Liver (tissue), 3 donors: ENCODE measurements at regions not wholly inside any gene's neighbourhood (a gene's known extent, or its start where the extent isn't known, plus 50 kb on each side); places are given as distances from the start of the nearest gene placed in this dataset.

Experiments used
- CTCF ChIP-seq: fragments of 150-350 bp; IDR thresholded peaks from 2 replicates; pipeline ENCODE4 v1.5.1; 2017; ENCODE audit warnings: improper control_type of control experiment, low read depth, low read length; ENCODE audit not compliant: missing input control
- EGR1 ChIP-seq, 2 donors: IDR thresholded peaks; 2 replicates each; pipeline ENCODE4 v1.6.1; 2016 to 2018; ENCODE audit warnings: antibody characterized with exemption in 2 of 2, low read depth in 2 of 2
- FOXA2 ChIP-seq: IDR thresholded peaks from 2 replicates; pipeline ENCODE4 v1.6.1; 2016; ENCODE audit warnings: antibody characterized with exemption
- JUND ChIP-seq, 2 donors: IDR thresholded peaks; 2 replicates each; pipeline ENCODE4 v1.6.1; 2016; ENCODE audit warnings: antibody characterized with exemption in 2 of 2
- RAD21 ChIP-seq, 2 donors: IDR thresholded peaks; 2 replicates each; pipeline ENCODE4 v1.6.1; 2016; ENCODE audit warnings: antibody characterized with exemption in 2 of 2, mild to moderate bottlenecking in 2 of 2
- SP1 ChIP-seq: IDR thresholded peaks from 2 replicates; pipeline ENCODE4 v1.6.1; 2018; ENCODE audit warnings: antibody characterized with exemption, mild to moderate bottlenecking
- TAF1 ChIP-seq: conservative IDR thresholded peaks from 2 replicates; pipeline ENCODE4 v1.6.1; 2016; ENCODE audit warnings: antibody characterized with exemption, mild to moderate bottlenecking
- ZBTB33 ChIP-seq: IDR thresholded peaks from 2 replicates; pipeline ENCODE4 v1.6.1; 2016; ENCODE audit warnings: antibody characterized with exemption
- TF ChIP-seq, protein P1 (sequence below): IDR thresholded peaks from 2 replicates; pipeline ENCODE4 v1.6.1; 2016; ENCODE audit warnings: antibody characterized with exemption
- TF ChIP-seq, protein P2 (sequence below): IDR thresholded peaks from 2 replicates; pipeline ENCODE4 v1.6.1; 2016; ENCODE audit warnings: antibody characterized with exemption
- donor health status: healthy.
- donor health status: healthy.

DNA sequence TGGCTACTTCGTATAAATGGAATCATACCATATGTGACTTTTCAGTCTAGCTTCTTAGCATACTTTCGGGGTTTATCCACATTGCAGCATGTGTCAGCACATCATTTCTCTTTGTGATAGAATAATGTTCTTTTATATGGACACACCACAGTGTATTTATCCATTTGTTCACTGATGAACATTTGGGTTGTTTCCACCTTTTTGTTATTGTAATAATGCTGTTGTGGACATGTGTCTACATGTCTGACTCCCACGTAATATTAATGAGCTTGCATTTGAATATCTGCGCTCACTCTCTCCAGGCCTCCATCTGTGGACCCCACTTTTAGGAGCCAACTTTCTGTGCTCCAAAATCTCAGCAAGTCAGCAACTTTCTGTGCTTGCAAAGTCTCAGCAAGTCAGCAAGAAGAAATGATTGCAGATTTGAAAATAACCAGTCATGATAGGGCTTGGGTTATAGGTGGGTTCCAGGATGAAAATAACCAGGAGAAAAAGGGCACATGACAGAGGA, 53.9 kb upstream of the GALNT18 start:
- TF ChIP-seq CTCF (no peak), JUND (IDR thresholded peaks at IDR 0.05) (no peak), ZBTB33 (no peak), RAD21 (IDR thresholded peaks at IDR 0.05) (no peak), EGR1 (IDR thresholded peaks at IDR 0.05; ENCODE audit: low read depth in 2 of 2) (no peak), TAF1 (no peak), SP1 (no peak), FOXA2 (no peak)
- TF ChIP-seq, protein P1, sequence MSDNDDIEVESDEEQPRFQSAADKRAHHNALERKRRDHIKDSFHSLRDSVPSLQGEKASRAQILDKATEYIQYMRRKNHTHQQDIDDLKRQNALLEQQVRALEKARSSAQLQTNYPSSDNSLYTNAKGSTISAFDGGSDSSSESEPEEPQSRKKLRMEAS = no peak
- TF ChIP-seq, protein P2, sequence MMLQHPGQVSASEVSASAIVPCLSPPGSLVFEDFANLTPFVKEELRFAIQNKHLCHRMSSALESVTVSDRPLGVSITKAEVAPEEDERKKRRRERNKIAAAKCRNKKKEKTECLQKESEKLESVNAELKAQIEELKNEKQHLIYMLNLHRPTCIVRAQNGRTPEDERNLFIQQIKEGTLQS = no peak
